Suprapubic skin (tissue), 4 donors: ENCODE measurements at regions not wholly inside any gene's neighbourhood (a gene's known extent, or its start where the extent isn't known, plus 50 kb on each side); places are given as distances from the start of the nearest gene placed in this dataset.
"Not testable (repeated sequence)": the region's sequence is repeated elsewhere in the genome, so short reads cannot be mapped to it uniquely, and the experiment has no call there.

ENCODE experiments used
- CTCF ChIP-seq, 2 donors: fragments of 200-600 bp in 1 of 2; fragments of 450-650 bp in 1 of 2; sonication (generic) in 1 of 2; IDR thresholded peaks; one replicate each; pipeline ENCODE4 v1.5.1; 2016 to 2019; ENCODE audit warnings: antibody characterized with exemption in 2 of 2, mild to moderate bottlenecking in 1 of 2, moderate library complexity in 1 of 2
- EP300 ChIP-seq: sonication (generic); formaldehyde crosslinking; IDR thresholded peaks from one replicate; pipeline ENCODE4 v1.6.1; 2017; ENCODE audit warnings: antibody characterized with exemption
- POLR2A ChIP-seq, 2 donors: fragments of 450-650 bp; IDR thresholded peaks; one replicate each; pipeline ENCODE4 v1.6.1; 2017; ENCODE audit warnings: antibody characterized with exemption in 2 of 2, mild to moderate bottlenecking in 2 of 2, moderate library complexity in 2 of 2
- POLR2AphosphoS5 ChIP-seq, 3 donors: sonication (generic); formaldehyde crosslinking; IDR thresholded peaks; one replicate each; pipeline ENCODE4 v1.6.1; 2017; ENCODE audit warnings: antibody characterized with exemption in 3 of 3

- not testable (repeated sequence) for TF ChIP-seq CTCF (IDR thresholded peaks at IDR 0.05); POLR2A (IDR thresholded peaks at IDR 0.05); POLR2AphosphoS5 (IDR thresholded peaks at IDR 0.05); EP300
These were observed 192.1 kb upstream of the ZNF469 start for GRCh38 chr16:88190592-88191095.
